PC-3 (cell line): ENCODE measurements at regions not wholly inside any gene's neighbourhood (a gene's known extent, or its start where the extent isn't known, plus 50 kb on each side); places are given as distances from the start of the nearest gene placed in this dataset.

ENCODE experiments used
- ATAC-seq: fragments of 200-7000 bp; cut with Tn5 transposase; 2 replicates; pipeline ENCODE4 v1.9.1; 2020; ENCODE audit warnings: mild to moderate bottlenecking, moderate library complexity
- BruUV-seq: library from RNA; stranded (reverse); fragments of 400-500 nt; replicated peaks from 2 replicates; lab custom pipeline; 2021; lab: Mats Ljungman, UMichigan
- CTCF ChIA-PET: fragments of 300-600 bp; sonication (Branson Sonifier 250); formaldehyde crosslinking; loops from one replicate; lab custom pipeline; 2022; ENCODE audit warnings: antibody characterized with exemption; lab: Charles Lee
- POLR2A ChIA-PET: fragments of 300-600 bp; sonication (Branson Sonifier 250); formaldehyde crosslinking; loops from one replicate; lab custom pipeline; 2022; ENCODE audit warnings: antibody characterized with exemption; ENCODE audit not compliant: unreplicated experiment; lab: Charles Lee
- DNase-seq: peaks from one replicate; pipeline ENCODE4 v3.0.0-alpha.2; 2015
- H2AFZ ChIP-seq: fragments of 300-600 bp; sonication (generic); 2 replicates; pipeline ENCODE4 v1.6.0; 2016; ENCODE audit warnings: antibody characterized with exemption, low read length
- H3F3A ChIP-seq: fragments of 300-600 bp; sonication (generic); one replicate; pipeline ENCODE4 v1.6.0; 2017; ENCODE audit warnings: antibody characterized with exemption, low read length, control low read depth, mild to moderate bottlenecking; ENCODE audit not compliant: unreplicated experiment
- H3K27ac ChIP-seq: fragments of 300-600 bp; sonication (generic); 2 replicates; pipeline ENCODE4 v1.5.1; 2016; ENCODE audit warnings: mild to moderate bottlenecking, low read length
- H3K27me3 ChIP-seq: fragments of 300-600 bp; sonication (generic); 2 replicates; pipeline ENCODE4 v1.6.1; 2016; ENCODE audit warnings: low read length, mixed read lengths
- H3K36me3 ChIP-seq: fragments of 300-600 bp; sonication (generic); 2 replicates; pipeline ENCODE4 v1.6.1; 2016; ENCODE audit warnings: low read depth, mixed run types, low read length, mixed read lengths
- H3K4me1 ChIP-seq: fragments of 300-600 bp; sonication (generic); 2 replicates; pipeline ENCODE4 v1.5.1; 2016; ENCODE audit warnings: low read length; ENCODE audit not compliant: insufficient read depth
- H3K4me2 ChIP-seq: fragments of 300-600 bp; sonication (generic); 2 replicates; pipeline ENCODE4 v1.6.0; 2016; ENCODE audit warnings: low read length
- H3K4me3 ChIP-seq: fragments of 300-600 bp; sonication (generic); 2 replicates; pipeline ENCODE4 v1.5.1; 2016; ENCODE audit warnings: mild to moderate bottlenecking, low read length, mixed read lengths
- H3K79me2 ChIP-seq: fragments of 300-600 bp; sonication (generic); 2 replicates; pipeline ENCODE4 v1.6.1; 2017; ENCODE audit warnings: low read length, mixed read lengths
- H3K9ac ChIP-seq: fragments of 300-600 bp; sonication (generic); 2 replicates; pipeline ENCODE4 v1.6.0; 2016; ENCODE audit warnings: mild to moderate bottlenecking, low read length
- H3K9me2 ChIP-seq: fragments of 300-600 bp; sonication (generic); replicated peaks from 2 replicates; pipeline ENCODE4 v1.6.1; 2016; ENCODE audit warnings: mixed run types, low read length, mixed read lengths
- H3K9me3 ChIP-seq: fragments of 300-600 bp; sonication (generic); 2 replicates; pipeline ENCODE4 v1.6.1; 2016; ENCODE audit warnings: low read length, mixed read lengths
- H4K20me1 ChIP-seq: fragments of 300-600 bp; sonication (generic); 2 replicates; pipeline ENCODE4 v1.6.1; 2016; ENCODE audit warnings: low read length, mixed read lengths
- EZH2 ChIP-seq: fragments of 300-600 bp; sonication (generic); IDR thresholded peaks from one replicate; pipeline ENCODE4 v1.6.1; 2017; ENCODE audit warnings: antibody characterized with exemption, mild to moderate bottlenecking, low read length; ENCODE audit not compliant: unreplicated experiment
- EZH2phosphoT487 ChIP-seq: fragments of 300-600 bp; sonication (generic); IDR thresholded peaks from 2 replicates; pipeline ENCODE4 v1.6.1; 2018; ENCODE audit warnings: mild to moderate bottlenecking, antibody characterized with exemption, low read length, borderline replicate concordance
- intact Hi-C: fragments of 100-400 bp; cut with micrococcal nuclease; formaldehyde crosslinking; loops from 2 replicates; pipeline ENCODE4 v1.9.0; 2023
- TF ChIP-seq, protein P1 (sequence below): fragments of 300-600 bp; sonication (generic); conservative IDR thresholded peaks from 2 replicates; pipeline ENCODE4 v1.5.1; 2017; ENCODE audit warnings: antibody characterized with exemption, low read depth, mild to moderate bottlenecking, low read length

DNA sequence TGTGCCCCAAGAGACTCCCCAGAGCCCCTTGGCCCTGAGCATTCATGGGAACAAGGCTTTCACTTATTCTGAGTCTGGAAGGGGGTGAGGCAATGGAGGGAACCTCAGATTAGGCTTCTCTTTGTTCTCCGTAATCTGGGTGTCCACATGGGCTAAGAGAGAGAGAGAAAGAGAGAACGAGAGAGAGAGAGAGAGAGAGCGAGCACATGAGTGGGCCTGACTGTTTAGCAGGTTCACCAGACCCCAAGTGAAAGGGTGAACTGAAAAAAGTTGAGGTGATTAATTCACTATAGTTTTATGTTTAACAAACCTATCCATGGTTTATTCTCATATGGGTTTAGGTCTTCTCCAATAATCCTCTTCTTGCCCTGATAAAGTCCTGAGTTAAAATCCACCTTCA lies 183.4 kb upstream of the VASH1 start:
- Histone ChIP-seq H4K20me1 (no peaks in the 10 kb centered on the region), H3K27me3 (peaks cover 74% of the 10 kb centered on the region), H3K36me3 (no peaks in the 10 kb centered on the region), H3K9ac (no peak overlapping the region), H3K9me2 (no peaks in the 10 kb centered on the region), H3K4me1 (no peaks in the 10 kb centered on the region), H3K79me2 (no peaks in the 10 kb centered on the region), H3K4me2 (no peak overlapping the region), H2AFZ (no peak overlapping the region), H3K4me3 (no peak overlapping the region), H3F3A (no peaks in the 10 kb centered on the region), H3K27ac (no peak overlapping the region), H3K9me3 (no peaks in the 10 kb centered on the region)
- intact Hi-C loops = no loop called here
- no TSS peak for BruUV-seq
- CTCF ChIA-PET = no interaction called here
- POLR2A ChIA-PET = no interaction called here
- ATAC-seq (no peak), DNase-seq (no peak)
- no peak for TF ChIP-seq EZH2
- TF ChIP-seq, protein P1, sequence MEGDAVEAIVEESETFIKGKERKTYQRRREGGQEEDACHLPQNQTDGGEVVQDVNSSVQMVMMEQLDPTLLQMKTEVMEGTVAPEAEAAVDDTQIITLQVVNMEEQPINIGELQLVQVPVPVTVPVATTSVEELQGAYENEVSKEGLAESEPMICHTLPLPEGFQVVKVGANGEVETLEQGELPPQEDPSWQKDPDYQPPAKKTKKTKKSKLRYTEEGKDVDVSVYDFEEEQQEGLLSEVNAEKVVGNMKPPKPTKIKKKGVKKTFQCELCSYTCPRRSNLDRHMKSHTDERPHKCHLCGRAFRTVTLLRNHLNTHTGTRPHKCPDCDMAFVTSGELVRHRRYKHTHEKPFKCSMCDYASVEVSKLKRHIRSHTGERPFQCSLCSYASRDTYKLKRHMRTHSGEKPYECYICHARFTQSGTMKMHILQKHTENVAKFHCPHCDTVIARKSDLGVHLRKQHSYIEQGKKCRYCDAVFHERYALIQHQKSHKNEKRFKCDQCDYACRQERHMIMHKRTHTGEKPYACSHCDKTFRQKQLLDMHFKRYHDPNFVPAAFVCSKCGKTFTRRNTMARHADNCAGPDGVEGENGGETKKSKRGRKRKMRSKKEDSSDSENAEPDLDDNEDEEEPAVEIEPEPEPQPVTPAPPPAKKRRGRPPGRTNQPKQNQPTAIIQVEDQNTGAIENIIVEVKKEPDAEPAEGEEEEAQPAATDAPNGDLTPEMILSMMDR = no peak
- TF ChIP-seq EZH2phosphoT487 = no peak

DNA sequence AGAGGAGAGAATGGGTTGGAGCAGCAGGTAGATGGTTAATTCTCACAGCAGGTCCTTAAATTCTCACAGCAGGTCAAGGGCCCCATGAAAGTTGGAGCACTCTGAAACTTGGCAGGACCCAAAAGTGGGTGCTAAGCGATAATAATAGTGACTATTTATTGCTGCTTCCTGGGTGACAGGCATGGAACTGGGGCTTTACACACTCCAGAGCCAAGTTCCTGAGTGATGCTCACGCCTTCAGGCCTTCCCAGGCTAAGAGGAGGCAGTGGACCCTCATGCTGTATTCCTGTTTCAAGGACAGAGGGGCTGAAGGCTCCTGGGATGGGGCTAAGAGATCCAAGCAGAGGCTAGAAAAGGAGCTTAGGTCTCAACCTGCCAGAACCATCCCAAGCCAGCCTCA lies 180.9 kb upstream of the VASH1 start:
- ChIA-PET CTCF (no interaction called here), POLR2A (no interaction called here)
- H3K9ac ChIP-seq = no peak overlapping the region
- intact Hi-C loops = no loop called here
- H3K27me3 ChIP-seq = peaks cover 51% of the 10 kb centered on the region
- H3K36me3 ChIP-seq = no peaks in the 10 kb centered on the region
- H3K9me2 ChIP-seq = no peaks in the 10 kb centered on the region
- H3K4me1 ChIP-seq = no peaks in the 10 kb centered on the region
- no peak overlapping the region for H3K27ac ChIP-seq
- no peak overlapping the region for H3K4me2 ChIP-seq
- no peak for DNase-seq
- no peak overlapping the region for H3K4me3 ChIP-seq
- no peak for ATAC-seq
- no TSS peak for BruUV-seq
- H3F3A ChIP-seq = no peaks in the 10 kb centered on the region
- H2AFZ ChIP-seq = no peak overlapping the region
- H3K9me3 ChIP-seq = no peaks in the 10 kb centered on the region
- TF ChIP-seq, protein P1 = no peak
- TF ChIP-seq EZH2phosphoT487 = no peak
- no peak for TF ChIP-seq EZH2
- H3K79me2 ChIP-seq = no peaks in the 10 kb centered on the region
- no peaks in the 10 kb centered on the region for H4K20me1 ChIP-seq

DNA sequence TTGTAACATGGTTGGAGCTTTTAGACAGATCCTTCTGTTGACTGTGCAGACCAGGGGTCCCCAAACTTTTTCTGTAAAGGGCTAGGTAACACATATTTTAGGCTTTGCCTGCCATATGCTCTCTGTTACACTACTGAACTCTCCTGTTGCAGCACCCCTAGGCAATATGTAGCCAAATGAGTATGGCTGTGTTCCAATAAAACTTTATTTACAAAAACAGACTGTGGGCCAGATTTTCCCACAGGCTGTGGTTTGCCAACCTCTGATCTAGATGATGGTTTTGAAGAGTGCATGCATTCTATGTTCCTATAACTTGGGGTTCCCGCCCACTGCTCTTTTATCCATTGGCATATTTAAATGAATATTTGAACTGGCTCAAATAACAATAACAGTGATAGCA lies 180.3 kb upstream of the VASH1 start:
- no peak for ATAC-seq
- Histone ChIP-seq H4K20me1 (no peaks in the 10 kb centered on the region), H2AFZ (no peak overlapping the region), H3K9me2 (no peaks in the 10 kb centered on the region), H3K4me2 (no peak overlapping the region), H3K27me3 (peaks cover 50% of the 10 kb centered on the region), H3K9ac (no peak overlapping the region), H3F3A (no peaks in the 10 kb centered on the region), H3K27ac (no peak overlapping the region), H3K79me2 (no peaks in the 10 kb centered on the region), H3K36me3 (no peaks in the 10 kb centered on the region), H3K4me1 (no peaks in the 10 kb centered on the region), H3K9me3 (no peaks in the 10 kb centered on the region), H3K4me3 (no peak overlapping the region)
- intact Hi-C loops = no loop called here
- DNase-seq = no peak
- TF ChIP-seq, protein P1 = no peak
- TF ChIP-seq EZH2 (no peak), EZH2phosphoT487 (no peak)
- CTCF ChIA-PET = no interaction called here
- POLR2A ChIA-PET = no interaction called here
- no TSS peak for BruUV-seq
